ENCODE measurements at regions not wholly inside any gene's neighbourhood (a gene's known extent, or its start where the extent isn't known, plus 50 kb on each side); places are given as distances from the start of the nearest gene placed in this dataset.

DNA sequence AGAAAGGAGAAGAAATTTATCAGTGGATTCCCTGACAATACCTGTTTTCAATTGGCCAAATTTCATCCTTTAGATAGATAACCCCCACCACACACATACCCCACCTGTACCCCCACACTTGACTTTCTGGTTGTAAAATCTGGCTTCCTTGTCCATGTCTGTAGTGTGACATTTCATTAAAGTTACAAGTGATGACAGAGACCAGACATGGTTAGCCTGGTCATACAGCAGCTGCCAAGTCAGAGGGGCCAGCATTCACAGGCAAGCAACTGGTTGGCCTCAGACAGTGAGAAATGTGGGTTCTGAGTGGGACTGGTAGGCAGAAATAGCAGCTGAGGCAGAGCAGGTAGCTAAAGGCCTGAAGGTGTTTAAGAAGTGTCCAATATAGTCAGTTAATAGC, 238.6 kb upstream of the SOX14 start:
- TF ChIP-seq CTCF (conservative IDR thresholded peaks at IDR 0.05; ENCODE audit: low read depth, low read length) (no peak), EZH2 (IDR thresholded peaks at IDR 0.05; ENCODE audit: borderline replicate concordance, low read depth, low read length, poor library complexity, severe bottlenecking) (no peak)

Measured in A673 (cell line).